ENCODE measurements at regions not wholly inside any gene's neighbourhood (a gene's known extent, or its start where the extent isn't known, plus 50 kb on each side); places are given as distances from the start of the nearest gene placed in this dataset.

DNA sequence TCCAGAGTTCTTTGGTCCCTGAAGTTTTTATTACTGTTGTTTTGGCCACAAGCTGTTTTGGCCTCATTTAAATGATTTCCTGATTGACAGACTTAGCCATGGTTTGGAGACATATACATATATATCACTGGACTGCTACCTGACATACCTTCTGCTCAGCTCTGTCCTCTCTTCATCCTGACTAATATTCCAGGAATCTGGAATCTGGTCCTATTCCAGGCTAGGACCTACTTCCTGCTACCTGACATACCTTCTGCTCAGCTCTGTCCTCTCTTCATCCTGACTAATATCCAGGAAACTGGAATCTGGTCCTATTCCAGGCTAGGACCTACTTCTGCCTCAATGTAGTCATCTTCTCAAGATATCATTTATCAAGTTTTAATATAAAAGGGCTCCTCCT is 724.4 kb upstream of the ROBO1 start:
- no peak for DNase-seq

DNA sequence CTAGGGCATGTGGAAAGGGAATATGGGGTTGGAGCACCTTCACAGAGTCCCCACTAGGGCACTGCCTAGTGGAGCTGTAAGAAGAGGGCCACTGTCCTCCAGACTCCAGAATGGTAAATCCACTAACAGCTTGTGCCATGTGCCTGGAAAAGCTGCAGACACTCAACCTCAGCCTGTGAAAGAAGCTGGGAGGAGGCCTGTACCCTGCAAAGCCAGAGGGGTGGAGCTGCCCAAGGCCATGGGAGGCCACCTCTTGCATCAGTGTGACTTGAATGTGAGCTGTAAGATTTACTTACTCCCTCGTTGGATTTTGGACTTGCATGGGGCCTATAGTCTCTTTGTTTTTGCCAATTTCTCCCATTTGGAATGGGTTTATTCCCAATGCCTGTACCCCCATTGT is 705.2 kb upstream of the ROBO1 start:
- no peak for DNase-seq

- DNase-seq, result no peak
Measured at GRCh38 chr3:80472459-80472858, 704.7 kb upstream of the ROBO1 start.

DNA sequence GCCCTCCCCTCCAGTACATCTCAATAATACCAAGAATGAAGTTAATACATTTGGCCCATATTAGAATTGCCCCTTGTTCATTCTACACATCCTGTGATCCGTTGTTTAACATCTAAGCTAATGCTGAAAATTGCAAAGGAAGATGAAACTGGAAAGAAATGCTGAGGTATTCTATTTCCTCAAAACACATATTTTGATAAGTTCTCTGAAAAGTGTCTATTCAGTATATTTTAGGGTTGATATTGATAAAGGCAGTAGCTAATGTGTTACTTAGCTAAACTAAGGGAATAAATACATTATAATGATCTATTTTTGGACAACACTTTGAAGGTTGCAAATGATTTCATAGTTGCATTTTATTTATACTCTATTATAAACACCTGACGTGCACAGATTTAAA is 702.6 kb upstream of the ROBO1 start:
- no peak for DNase-seq

DNA sequence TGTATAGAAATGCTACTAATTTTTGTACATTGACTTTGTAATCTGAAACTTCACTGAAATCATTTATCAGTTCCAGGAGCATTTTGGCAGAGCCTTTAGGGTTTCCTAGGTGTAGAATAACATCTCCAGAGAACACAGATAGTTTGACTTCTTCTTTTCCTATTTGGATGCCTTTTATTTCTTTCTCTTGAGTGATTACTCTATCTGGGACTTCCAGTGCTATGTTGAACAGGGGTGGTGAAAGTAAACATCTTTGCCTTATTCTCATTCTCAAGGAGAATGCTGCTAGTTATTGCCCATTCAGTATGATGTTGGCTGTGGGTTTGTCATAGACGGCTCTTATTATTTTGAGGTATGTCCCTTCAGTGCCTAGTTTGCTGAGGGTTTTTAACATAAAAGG is 697.9 kb upstream of the ROBO1 start:
- DNase-seq, result no peak

DNA sequence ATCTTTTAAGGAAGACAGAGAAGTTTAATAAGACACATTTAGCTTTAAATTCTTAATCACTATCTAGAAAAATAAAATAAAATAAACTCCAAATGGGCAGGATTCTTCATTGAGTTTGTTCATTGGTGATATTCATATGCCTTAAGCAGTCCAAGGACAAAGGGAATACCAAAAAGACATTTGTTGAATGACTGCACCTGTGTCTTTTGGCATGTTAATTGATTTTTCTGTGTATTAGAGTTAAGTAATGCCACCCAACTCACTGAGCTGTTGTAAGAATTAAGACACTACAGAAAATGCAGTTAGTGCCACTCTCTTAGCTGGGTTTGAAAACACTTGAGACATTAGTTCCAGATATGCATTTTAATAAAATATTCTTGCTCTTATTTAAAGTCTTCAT is 683.6 kb upstream of the ROBO1 start:
- no peak for DNase-seq

GRCh38 chr3:80445641-80446040 is 677.8 kb upstream of the ROBO1 start:
- no peak for DNase-seq

GRCh38 chr3:80445053-80445452 is 677.3 kb upstream of the ROBO1 start:
- no peak for DNase-seq

GRCh38 chr3:80439490-80439889 is 671.7 kb upstream of the ROBO1 start:
- no peak for DNase-seq

DNA sequence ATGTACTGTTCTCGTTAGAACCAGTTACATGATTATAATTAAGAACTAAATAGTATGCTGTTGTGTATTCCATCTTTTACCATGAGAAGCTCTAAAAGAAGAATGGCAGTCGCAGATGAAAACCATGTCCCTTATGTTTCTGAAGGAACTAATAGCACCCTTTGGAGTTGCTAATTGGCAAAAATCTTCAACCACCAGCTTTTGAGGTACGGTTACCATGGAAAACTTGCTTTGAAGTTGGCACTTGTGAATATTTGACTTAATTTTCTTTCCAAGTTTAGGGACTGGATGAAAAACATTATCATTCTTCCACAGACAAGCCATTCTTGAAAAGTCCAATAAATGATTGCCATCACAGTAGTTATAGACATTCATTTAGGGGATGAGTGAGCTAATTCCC is 666.6 kb upstream of the ROBO1 start:
- no peak for DNase-seq

GRCh38 chr3:80424951-80425350 is 657.2 kb upstream of the ROBO1 start:
- no peak for DNase-seq

DNA sequence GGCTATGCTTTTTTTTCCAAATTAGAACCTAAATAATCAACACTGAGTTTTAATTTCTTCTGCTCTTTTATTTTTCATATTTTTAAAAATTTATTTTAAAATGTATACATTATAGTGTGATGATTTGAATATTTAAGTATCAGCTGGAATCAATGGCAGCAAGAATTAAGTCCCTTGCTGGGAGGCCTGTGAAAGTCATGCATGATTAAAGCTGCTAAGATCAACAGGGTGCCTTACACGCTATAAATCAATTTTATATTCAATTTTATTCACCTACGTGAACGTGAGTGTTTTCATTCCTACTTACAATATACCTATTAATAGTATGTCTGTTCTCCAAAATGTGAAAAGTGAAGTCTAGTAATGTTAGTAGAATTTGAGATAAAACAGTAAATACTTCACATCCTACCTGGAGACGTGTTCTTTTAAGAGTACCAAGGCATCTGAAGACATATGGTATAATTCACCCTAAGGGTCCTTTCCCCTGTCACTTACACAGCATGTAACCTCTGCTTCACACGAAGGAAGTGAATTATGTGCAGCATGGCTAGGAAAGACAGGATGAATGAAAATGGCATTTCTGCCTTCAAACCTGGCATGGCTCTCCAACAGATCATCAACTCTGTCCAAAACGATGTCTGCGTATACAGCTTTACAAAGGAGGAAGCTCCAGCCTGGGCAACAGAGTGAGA is 640.4 kb upstream of the ROBO1 start:
- DNase-seq, result no peak

- no peak for DNase-seq
Measured at GRCh38 chr3:80405618-80406017, 637.8 kb upstream of the ROBO1 start.

GRCh38 chr3:80395023-80395422 is 627.2 kb upstream of the ROBO1 start:
- no peak for DNase-seq

DNA sequence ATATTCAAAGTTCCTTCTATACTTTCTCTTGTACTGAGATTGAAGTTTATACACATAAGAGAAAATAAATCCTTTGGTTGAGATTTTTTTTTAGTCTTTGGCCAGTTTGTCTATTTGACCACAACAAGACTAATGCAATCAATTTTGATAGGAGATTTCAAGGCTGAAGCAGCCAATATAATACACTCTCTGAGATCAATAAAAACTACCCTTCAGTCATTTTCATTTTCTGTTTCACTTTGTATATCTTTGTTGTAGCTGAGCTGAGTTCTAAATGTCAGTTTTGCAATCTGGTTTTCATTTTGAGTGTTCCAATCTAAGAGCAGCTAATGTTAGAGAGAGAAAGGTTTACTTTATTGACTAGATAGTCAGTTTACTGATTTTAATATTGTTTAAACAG is 623.8 kb upstream of the ROBO1 start:
- no peak for DNase-seq

DNA sequence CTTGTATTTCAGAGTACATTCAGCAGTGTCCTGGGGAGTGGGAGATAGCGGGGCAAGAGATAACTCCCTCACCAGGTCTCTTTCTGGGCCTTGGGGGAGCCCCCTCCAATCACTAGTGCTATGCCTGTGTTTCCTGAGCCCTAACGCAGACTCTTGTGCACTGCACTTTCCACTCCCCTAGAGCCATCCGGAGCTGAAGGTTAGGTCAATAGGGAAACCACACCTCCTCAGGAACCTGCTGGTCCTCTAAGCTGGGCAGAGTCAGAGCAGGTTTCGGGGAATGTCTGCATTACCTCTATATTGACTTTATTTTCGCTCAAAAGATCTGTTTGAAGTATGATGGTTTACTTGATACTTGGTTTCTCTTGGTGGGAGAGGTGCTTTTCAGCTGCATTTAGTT is 617.0 kb upstream of the ROBO1 start:
- DNase-seq, result no peak

DNA sequence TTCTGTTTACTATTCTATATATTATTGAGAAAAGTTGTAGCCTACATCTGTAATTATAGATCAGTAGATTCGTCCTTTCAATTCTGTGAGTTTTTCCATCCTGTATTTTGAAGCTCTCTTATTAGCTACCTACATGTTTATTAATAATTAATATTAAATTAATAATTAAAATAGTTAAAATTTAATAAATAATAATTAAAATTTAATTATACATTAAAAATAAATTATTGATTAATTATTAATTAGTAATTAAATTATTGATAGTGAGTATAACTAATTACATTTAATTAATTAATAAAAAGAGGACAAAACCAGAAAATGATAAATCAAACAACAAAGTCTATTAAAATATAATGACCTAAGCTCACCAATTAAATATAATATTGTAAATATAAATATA is 606.6 kb upstream of the ROBO1 start:
- no peak for DNase-seq

DNA sequence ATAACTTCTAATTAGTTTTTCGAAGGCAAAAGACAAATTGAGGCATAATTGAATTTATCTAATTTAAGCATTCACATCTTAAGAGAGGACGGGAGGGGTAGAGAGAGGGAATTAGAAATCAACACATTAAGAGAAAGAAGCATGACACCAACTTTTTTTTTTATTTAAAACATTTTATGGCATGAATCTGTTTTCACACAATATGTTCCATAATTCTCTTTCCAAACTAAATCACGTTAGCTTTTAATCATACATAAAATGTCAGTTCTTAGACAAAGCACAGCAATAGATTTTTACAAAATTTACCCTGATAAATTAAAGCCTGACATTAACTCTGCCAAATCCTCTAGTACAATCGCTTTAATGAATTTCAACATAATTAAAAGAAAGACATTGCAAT is 600.8 kb upstream of the ROBO1 start:
- no peak for DNase-seq

DNA sequence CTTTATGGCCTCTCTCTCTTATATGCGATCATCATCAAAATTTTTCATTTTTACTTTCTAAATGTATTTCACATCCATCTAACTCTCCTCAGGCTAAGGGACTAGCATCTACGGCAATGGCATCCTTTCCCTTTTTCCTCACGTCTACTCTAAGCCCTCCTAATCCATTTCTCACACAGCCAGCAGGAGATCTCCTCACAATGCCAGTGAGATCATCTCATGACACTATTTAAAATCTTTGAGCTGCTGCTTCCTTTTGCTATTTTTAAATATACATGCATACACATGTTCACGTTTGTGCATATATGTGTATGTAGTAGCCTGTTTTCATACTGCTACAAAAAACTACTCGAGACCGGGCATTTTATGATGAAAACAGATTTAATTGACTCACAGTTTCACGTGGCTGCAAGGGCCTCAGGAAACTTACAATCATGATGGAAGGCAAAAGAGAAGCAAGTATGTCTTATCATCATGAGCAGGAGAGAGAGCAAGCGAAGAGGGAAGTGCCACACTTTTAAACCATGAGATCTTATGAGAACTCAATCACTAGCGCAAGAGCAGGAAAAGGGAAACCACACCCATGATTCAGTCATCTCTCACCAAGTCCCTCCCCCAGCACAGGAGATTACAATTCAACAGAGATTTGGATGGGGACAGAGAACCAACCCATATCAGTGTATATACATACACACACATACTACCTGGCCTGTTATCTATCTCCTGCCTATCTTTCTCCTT is 599.2 kb upstream of the ROBO1 start:
- no peak for DNase-seq

GRCh38 chr3:80357761-80358160 is 590.0 kb upstream of the ROBO1 start:
- DNase-seq, result no peak

DNA sequence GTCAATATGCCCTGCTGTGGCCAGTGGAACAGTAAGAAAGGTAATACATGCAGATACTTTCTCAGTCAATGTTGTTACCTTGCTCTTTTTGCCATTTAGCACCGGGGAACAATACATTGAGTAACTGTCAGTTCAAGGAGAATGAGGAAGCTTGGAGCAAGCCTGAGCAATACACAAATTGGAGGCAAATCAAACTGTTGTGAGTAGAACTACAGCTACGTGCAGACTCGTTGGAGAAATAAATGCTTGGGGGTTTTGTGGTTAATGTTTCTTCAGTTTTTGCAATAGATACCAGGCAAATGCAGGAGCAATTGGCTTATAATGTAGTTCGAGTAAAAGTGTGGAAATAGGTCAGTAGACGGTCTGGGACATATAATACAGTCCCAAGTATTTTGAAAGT is 587.3 kb upstream of the ROBO1 start:
- no peak for DNase-seq

GRCh38 chr3:80351201-80351600 is 583.4 kb upstream of the ROBO1 start:
- DNase-seq, result no peak

GRCh38 chr3:80350771-80351170 is 583.0 kb upstream of the ROBO1 start:
- no peak for DNase-seq

DNA sequence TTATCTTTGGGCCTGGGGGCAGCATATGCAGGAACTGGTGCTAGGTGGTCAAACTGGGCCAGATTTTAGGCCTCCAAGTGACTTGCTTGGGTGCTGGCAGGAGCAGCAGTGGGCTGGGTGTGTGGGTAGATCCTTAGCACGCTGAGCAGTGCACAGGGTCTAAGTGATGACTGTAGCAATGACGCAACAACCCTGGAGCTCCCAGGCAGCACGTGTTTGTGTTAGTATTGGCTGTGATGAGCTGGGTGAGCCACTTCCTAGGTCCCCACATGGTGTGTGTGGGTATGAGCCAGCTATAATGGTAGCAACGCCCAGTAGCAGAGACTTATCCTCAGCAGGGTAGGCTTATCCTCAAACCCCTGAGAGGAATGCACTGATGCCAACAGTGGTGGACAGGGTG is 570.6 kb upstream of the ROBO1 start:
- DNase-seq, result no peak

All from hypothalamus (tissue), 51 donors.